ENCODE measurements at regions not wholly inside any gene's neighbourhood (a gene's known extent, or its start where the extent isn't known, plus 50 kb on each side); places are given as distances from the start of the nearest gene placed in this dataset.

DNA sequence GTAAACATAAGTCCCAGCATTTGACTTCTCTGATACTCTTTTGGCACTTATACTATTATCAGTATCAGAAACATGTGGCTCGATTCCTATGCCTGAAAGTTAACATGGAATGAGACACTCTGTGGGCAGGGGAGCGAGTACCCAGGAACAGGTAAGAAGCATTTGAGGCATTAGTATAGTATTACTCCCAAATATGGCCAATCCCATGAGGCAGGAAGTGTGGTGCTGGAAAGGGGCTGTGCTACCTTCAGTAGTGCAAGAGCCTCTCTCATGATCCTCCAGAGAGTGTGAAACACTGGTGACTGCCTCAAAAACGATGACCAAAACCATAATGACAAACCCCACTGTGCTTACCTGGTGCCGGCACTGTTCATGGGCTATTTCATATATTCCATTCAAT lies 415.1 kb downstream of the SOX11 start:
- TF ChIP-seq, protein P1, sequence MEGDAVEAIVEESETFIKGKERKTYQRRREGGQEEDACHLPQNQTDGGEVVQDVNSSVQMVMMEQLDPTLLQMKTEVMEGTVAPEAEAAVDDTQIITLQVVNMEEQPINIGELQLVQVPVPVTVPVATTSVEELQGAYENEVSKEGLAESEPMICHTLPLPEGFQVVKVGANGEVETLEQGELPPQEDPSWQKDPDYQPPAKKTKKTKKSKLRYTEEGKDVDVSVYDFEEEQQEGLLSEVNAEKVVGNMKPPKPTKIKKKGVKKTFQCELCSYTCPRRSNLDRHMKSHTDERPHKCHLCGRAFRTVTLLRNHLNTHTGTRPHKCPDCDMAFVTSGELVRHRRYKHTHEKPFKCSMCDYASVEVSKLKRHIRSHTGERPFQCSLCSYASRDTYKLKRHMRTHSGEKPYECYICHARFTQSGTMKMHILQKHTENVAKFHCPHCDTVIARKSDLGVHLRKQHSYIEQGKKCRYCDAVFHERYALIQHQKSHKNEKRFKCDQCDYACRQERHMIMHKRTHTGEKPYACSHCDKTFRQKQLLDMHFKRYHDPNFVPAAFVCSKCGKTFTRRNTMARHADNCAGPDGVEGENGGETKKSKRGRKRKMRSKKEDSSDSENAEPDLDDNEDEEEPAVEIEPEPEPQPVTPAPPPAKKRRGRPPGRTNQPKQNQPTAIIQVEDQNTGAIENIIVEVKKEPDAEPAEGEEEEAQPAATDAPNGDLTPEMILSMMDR (IDR thresholded peaks at IDR 0.05), result no peak
- no peak for TF ChIP-seq POLR2A (IDR thresholded peaks at IDR 0.05)

Data from Peyer's patch (tissue), 4 donors.